Glutamatergic neuron (in vitro differentiated cells): ENCODE measurements at regions not wholly inside any gene's neighbourhood (a gene's known extent, or its start where the extent isn't known, plus 50 kb on each side); places are given as distances from the start of the nearest gene placed in this dataset.

Source experiments
- DNase-seq: peaks from one replicate; pipeline ENCODE4 v3.0.0; 2022
- H3K27ac Mint-ChIP-seq: one replicate; pipeline ENCODE4 v1.8.0; 2020; ENCODE audit warnings: mild to moderate bottlenecking, mixed read lengths, inconsistent platforms; ENCODE audit not compliant: unreplicated experiment
- H3K27me3 Mint-ChIP-seq: one replicate; pipeline ENCODE4 v1.8.0; 2020; ENCODE audit warnings: mild to moderate bottlenecking, moderate library complexity, mixed read lengths, inconsistent platforms; ENCODE audit not compliant: unreplicated experiment
- H3K36me3 Mint-ChIP-seq: one replicate; pipeline ENCODE4 v1.8.0; 2020; ENCODE audit warnings: mild to moderate bottlenecking, mixed read lengths, inconsistent platforms; ENCODE audit not compliant: unreplicated experiment
- H3K4me1 Mint-ChIP-seq: one replicate; pipeline ENCODE4 v1.8.0; 2020; ENCODE audit warnings: mild to moderate bottlenecking, low read depth, mixed read lengths, inconsistent platforms; ENCODE audit not compliant: unreplicated experiment
- H3K4me3 Mint-ChIP-seq: one replicate; pipeline ENCODE4 v1.8.0; 2020; ENCODE audit warnings: mild to moderate bottlenecking, mixed read lengths, inconsistent platforms; ENCODE audit not compliant: unreplicated experiment
- H3K9me3 Mint-ChIP-seq: one replicate; pipeline ENCODE4 v1.8.0; 2020; ENCODE audit warnings: mild to moderate bottlenecking, moderate library complexity, mixed read lengths, inconsistent platforms; ENCODE audit not compliant: unreplicated experiment
- TF ChIP-seq, protein P1 (sequence below): fragments of 200-600 bp; sonication (generic); IDR thresholded peaks from one replicate; pipeline ENCODE4 v1.5.0; 2021; ENCODE audit not compliant: partially characterized antibody, unreplicated experiment

DNA sequence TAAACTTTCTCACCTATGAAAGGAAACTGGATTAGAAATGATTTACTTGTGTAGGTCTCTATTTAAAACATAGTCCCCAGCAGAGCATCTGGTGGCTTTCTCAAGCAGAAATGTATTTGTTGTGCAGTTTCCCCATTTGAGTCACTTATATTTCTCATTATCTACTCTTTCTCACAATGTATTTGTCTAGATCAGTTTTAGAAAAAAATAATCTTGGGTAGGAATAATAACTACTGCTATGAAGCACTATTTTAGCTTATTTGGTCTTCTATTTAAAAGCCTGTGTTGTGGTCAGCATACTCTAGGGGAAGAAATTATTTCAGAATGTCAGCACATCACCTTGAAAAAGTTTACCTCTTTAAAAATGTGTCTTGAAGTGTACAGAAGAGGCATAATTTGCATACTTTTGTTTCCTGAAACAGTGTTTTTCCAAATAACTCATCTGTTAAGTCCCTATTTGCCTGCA, 60.9 kb upstream of the PRL start:
- DNase-seq, result no peak
- H3K9me3 Mint-ChIP-seq, result peaks cover 1% of the 10 kb centered on the region
- H3K4me1 Mint-ChIP-seq, result peaks cover 2% of the 10 kb centered on the region
- no peak overlapping the region for H3K27ac Mint-ChIP-seq
- H3K27me3 Mint-ChIP-seq, result no peaks in the 10 kb centered on the region
- no peak overlapping the region for H3K4me3 Mint-ChIP-seq
- TF ChIP-seq, protein P1, sequence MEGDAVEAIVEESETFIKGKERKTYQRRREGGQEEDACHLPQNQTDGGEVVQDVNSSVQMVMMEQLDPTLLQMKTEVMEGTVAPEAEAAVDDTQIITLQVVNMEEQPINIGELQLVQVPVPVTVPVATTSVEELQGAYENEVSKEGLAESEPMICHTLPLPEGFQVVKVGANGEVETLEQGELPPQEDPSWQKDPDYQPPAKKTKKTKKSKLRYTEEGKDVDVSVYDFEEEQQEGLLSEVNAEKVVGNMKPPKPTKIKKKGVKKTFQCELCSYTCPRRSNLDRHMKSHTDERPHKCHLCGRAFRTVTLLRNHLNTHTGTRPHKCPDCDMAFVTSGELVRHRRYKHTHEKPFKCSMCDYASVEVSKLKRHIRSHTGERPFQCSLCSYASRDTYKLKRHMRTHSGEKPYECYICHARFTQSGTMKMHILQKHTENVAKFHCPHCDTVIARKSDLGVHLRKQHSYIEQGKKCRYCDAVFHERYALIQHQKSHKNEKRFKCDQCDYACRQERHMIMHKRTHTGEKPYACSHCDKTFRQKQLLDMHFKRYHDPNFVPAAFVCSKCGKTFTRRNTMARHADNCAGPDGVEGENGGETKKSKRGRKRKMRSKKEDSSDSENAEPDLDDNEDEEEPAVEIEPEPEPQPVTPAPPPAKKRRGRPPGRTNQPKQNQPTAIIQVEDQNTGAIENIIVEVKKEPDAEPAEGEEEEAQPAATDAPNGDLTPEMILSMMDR, result no peak
- H3K36me3 Mint-ChIP-seq, result no peaks in the 10 kb centered on the region

DNA sequence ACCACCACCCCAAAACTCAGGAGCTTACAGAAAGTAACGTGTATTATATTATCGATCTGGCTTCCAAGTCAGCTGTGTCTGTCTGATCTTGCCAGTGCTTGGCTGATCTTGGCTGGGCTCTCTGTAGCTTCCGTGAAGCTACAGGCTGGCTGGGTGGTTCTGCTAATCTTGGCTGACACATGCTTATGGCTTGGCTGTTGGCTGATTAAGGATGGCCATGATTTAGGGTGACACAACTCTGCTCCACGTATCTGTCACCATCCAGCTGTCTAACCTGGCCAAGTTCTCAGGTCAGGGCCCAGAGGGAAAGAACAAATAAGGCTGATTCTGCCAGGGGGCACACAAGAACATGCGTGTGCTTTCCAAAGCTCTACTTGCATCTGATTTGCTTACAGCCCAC, 64.7 kb upstream of the PRL start:
- Mint-ChIP-seq H3K27me3 (peaks cover 2% of the 10 kb centered on the region), H3K27ac (no peak overlapping the region), H3K4me1 (peaks cover 2% of the 10 kb centered on the region), H3K36me3 (no peaks in the 10 kb centered on the region), H3K9me3 (peaks cover 1% of the 10 kb centered on the region), H3K4me3 (no peak overlapping the region)
- DNase-seq, result no peak
- TF ChIP-seq, protein P1, result no peak

DNA sequence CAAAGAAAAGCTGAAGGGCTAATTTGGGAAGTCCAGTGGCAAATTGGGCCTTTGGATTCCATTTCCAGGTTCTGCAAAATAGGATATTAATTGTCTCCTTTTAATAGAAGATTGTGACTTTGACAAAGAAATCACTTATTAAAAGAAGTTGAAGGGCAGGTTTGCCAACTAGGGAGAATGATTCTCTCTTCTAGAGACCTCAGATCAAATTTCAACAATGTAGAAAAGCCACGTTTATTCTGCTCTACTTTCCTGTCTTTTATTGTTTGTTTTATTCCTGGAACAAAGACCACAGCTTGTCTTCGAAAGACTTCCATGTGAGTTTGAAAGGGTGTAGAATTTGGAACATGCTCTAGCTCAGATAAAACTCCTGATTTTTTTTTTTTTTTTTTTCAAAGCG, 65.5 kb upstream of the PRL start:
- TF ChIP-seq, protein P1, result no peak
- peaks cover 2% of the 10 kb centered on the region for H3K4me1 Mint-ChIP-seq
- no peaks in the 10 kb centered on the region for H3K36me3 Mint-ChIP-seq
- peaks cover 2% of the 10 kb centered on the region for H3K27me3 Mint-ChIP-seq
- no peaks in the 10 kb centered on the region for H3K9me3 Mint-ChIP-seq
- H3K4me3 Mint-ChIP-seq, result no peak overlapping the region
- no peak for DNase-seq
- H3K27ac Mint-ChIP-seq, result no peak overlapping the region

DNA sequence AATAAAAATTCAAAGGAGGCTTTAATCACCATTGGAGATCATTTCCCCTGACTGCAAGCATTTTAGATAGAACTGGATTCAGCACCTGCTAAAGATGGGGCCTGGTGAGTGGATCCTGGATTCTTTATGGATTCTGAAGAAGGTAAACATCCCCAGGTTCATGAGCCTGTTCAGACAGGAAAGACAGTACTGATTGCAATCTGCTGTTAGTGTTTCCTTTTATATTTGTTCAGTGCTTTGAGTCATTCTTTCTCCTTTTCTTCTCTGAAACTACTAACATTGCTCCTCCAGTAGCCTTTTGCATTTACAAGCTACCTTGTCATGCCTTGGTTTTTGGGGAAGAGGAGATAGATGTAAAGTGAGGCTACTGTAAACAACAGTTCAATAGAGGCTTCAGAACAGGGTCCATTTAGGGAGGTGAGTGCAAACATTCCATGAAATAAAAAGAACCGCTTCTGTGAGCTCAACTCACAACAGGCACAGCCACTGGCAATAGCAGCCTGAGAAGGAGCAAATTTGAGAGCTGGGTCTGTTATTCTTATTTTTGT, 66.4 kb upstream of the PRL start:
- TF ChIP-seq, protein P1, result no peak
- Mint-ChIP-seq H3K36me3 (no peaks in the 10 kb centered on the region), H3K4me3 (no peak overlapping the region), H3K27ac (no peak overlapping the region), H3K9me3 (no peaks in the 10 kb centered on the region), H3K4me1 (peaks cover 2% of the 10 kb centered on the region), H3K27me3 (peaks cover 2% of the 10 kb centered on the region)
- DNase-seq, result no peak

DNA sequence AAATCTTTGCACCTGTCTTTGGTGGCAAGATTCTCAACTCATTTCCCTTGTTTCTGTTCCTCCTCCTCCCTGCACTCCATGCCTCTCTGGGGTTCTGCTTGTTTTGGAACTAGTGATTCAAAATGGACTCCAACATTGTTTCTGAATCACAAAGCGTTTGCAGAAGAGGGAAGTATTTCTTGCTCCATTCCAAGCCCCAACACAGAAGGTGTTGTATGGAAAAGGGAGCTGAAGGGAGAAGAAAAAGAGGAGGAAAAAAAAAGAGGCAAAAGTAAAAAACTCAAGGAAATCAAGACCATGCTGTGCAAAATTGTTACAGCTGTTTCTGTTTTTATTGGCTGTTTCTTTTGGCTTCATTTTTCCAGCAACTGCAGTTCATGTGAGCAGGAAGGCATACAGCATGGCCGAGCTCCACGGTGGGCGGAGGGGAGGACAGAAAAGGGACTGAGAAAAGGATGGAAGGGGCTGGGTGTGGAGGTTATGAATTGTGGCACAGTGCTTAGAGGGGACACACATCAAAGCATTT, 66.9 kb upstream of the PRL start:
- Mint-ChIP-seq H3K27me3 (peaks cover 2% of the 10 kb centered on the region), H3K4me3 (no peak overlapping the region), H3K36me3 (no peaks in the 10 kb centered on the region), H3K4me1 (peaks cover 2% of the 10 kb centered on the region), H3K9me3 (no peaks in the 10 kb centered on the region), H3K27ac (no peak overlapping the region)
- TF ChIP-seq, protein P1, result no peak
- DNase-seq, result no peak
